GM23248 (cell line): ENCODE measurements at regions not wholly inside any gene's neighbourhood (a gene's known extent, or its start where the extent isn't known, plus 50 kb on each side); places are given as distances from the start of the nearest gene placed in this dataset.

Experiments
- DNase-seq: peaks from one replicate; pipeline ENCODE4 v3.0.0-alpha.2; 2015
- H2AFZ ChIP-seq: fragments of 200-600 bp; sonication (generic); 2 replicates; pipeline ENCODE4 v1.6.1; 2016; ENCODE audit warnings: antibody characterized with exemption
- H3F3A ChIP-seq: fragments of 200-600 bp; sonication (generic); 2 replicates; pipeline ENCODE4 v1.6.1; 2016; ENCODE audit warnings: mild to moderate bottlenecking, antibody characterized with exemption, mixed run types; ENCODE audit not compliant: insufficient read depth
- H3K27ac ChIP-seq: fragments of 200-600 bp; sonication (generic); 2 replicates; pipeline ENCODE4 v1.5.1; 2016; ENCODE audit warnings: mild to moderate bottlenecking
- H3K27me3 ChIP-seq: fragments of 200-600 bp; sonication (generic); replicated peaks from 2 replicates; pipeline ENCODE4 v1.6.1; 2016; ENCODE audit warnings: mild to moderate bottlenecking; ENCODE audit not compliant: insufficient read depth
- H3K36me3 ChIP-seq: fragments of 200-600 bp; sonication (generic); 2 replicates; pipeline ENCODE4 v1.6.1; 2016; ENCODE audit warnings: low read depth, mild to moderate bottlenecking
- H3K4me1 ChIP-seq: fragments of 200-600 bp; sonication (generic); 2 replicates; pipeline ENCODE4 v1.6.1; 2016; ENCODE audit warnings: mild to moderate bottlenecking; ENCODE audit not compliant: insufficient read depth
- H3K4me2 ChIP-seq: fragments of 200-600 bp; sonication (generic); one replicate; pipeline ENCODE4 v1.6.1; 2016; ENCODE audit warnings: mild to moderate bottlenecking; ENCODE audit not compliant: unreplicated experiment
- H3K4me3 ChIP-seq: fragments of 200-600 bp; sonication (generic); 2 replicates; pipeline ENCODE4 v1.5.1; 2016; ENCODE audit warnings: mild to moderate bottlenecking
- H3K79me2 ChIP-seq: fragments of 200-600 bp; sonication (generic); 2 replicates; pipeline ENCODE4 v1.6.1; 2016; ENCODE audit warnings: mild to moderate bottlenecking; ENCODE audit not compliant: insufficient read depth
- H3K9ac ChIP-seq: fragments of 200-600 bp; sonication (generic); 2 replicates; pipeline ENCODE4 v1.6.1; 2016; ENCODE audit warnings: mild to moderate bottlenecking
- H3K9me2 ChIP-seq: fragments of 200-600 bp; sonication (generic); 2 replicates; pipeline ENCODE4 v1.6.1; 2016; ENCODE audit warnings: mixed run types, mild to moderate bottlenecking, moderate library complexity; ENCODE audit not compliant: insufficient read depth
- H3K9me3 ChIP-seq: fragments of 200-600 bp; sonication (generic); one replicate; pipeline ENCODE4 v1.6.1; 2017; ENCODE audit warnings: low read depth
- H4K20me1 ChIP-seq: fragments of 200-600 bp; sonication (generic); 2 replicates; pipeline ENCODE4 v1.6.0; 2016; ENCODE audit not compliant: insufficient read depth
- EZH2 ChIP-seq: fragments of 200-600 bp; sonication (generic); IDR thresholded peaks from 2 replicates; pipeline ENCODE4 v1.6.1; 2018; ENCODE audit warnings: antibody characterized with exemption, mild to moderate bottlenecking; ENCODE audit not compliant: insufficient read depth, poor library complexity, severe bottlenecking
- EZH2phosphoT487 ChIP-seq: fragments of 200-600 bp; sonication (generic); IDR thresholded peaks from 2 replicates; pipeline ENCODE4 v1.6.1; 2018; ENCODE audit warnings: antibody characterized with exemption, moderate library complexity, mild to moderate bottlenecking, low read depth; ENCODE audit not compliant: insufficient read depth
- WGBS, 2 experiments: methylation state at CpG; one replicate each; pipeline ENCODE4 v1.1.6; 2015 to 2017; ENCODE audit warnings: low lambda C conversion rate in 2 of 2, low coverage in 1 of 2; ENCODE audit errors: missing lambda C conversion rate in 2 of 2; 5-methylcytosine and 5-hydroxymethylcytosine counted together
- in situ Hi-C: fragments of 300-500 bp; cut with MboI; formaldehyde crosslinking; loops from 2 replicates; pipeline ENCODE4 v1.15.0; 2020

GRCh38 chr6:50285735-50286134, 236.0 kb upstream of the DEFB112 start:
- Histone ChIP-seq H3K79me2 (no peaks in the 10 kb centered on the region), H3K27ac (no peak overlapping the region), H3K9ac (no peak overlapping the region), H3K27me3 (no peaks in the 10 kb centered on the region), H3F3A (no peaks in the 10 kb centered on the region), H3K36me3 (no peaks in the 10 kb centered on the region), H4K20me1 (no peaks in the 10 kb centered on the region), H3K4me3 (no peak overlapping the region), H3K4me1 (no peaks in the 10 kb centered on the region), H3K9me2 (no peaks in the 10 kb centered on the region), H2AFZ (no peak overlapping the region), H3K9me3 (no peaks in the 10 kb centered on the region), H3K4me2 (no peak overlapping the region)
- in situ Hi-C loops: no loop called here
- TF ChIP-seq EZH2 (no peak), EZH2phosphoT487 (no peak)
- DNase-seq: no peak
- 9 to 10% methylated on average over 2 of the region's 2 CpGs for WGBS, 2 experiments

GRCh38 chr6:50288241-50288640, 238.5 kb upstream of the DEFB112 start:
- Histone ChIP-seq H3F3A (no peaks in the 10 kb centered on the region), H3K4me1 (no peaks in the 10 kb centered on the region), H3K27ac (no peak overlapping the region), H2AFZ (no peak overlapping the region), H3K79me2 (no peaks in the 10 kb centered on the region), H4K20me1 (no peaks in the 10 kb centered on the region), H3K36me3 (no peaks in the 10 kb centered on the region), H3K27me3 (no peaks in the 10 kb centered on the region), H3K9me2 (no peaks in the 10 kb centered on the region), H3K9ac (no peak overlapping the region), H3K9me3 (no peaks in the 10 kb centered on the region), H3K4me3 (no peak overlapping the region), H3K4me2 (no peak overlapping the region)
- DNase-seq: no peak
- TF ChIP-seq EZH2: no peak
- TF ChIP-seq EZH2phosphoT487: no peak
- in situ Hi-C loops: no loop called here
- WGBS, 2 experiments: 0% methylated on average over 1 of the region's 1 CpG

DNA sequence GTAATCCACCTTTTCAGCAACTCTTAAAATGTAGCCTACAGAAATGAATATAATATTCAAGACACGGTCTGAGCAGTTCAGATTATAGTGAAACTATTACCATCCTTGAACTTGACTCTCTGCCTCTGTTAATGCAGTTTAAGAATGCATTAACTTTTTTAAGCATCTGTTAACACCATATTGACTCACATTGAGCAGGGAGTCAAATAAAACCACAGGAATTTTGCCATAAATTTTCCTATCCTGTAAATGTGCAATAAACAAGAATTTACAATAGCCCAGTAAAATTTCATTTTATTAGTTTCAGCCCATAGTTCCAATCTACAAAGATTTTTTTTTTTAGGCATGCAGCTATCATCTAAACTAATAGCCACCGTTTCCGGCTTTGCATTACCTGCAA, 239.2 kb upstream of the DEFB112 start:
- no peaks in the 10 kb centered on the region for H3K79me2 ChIP-seq
- H3K4me1 ChIP-seq: no peaks in the 10 kb centered on the region
- H3K9ac ChIP-seq: no peak overlapping the region
- H3K36me3 ChIP-seq: no peaks in the 10 kb centered on the region
- H3K4me3 ChIP-seq: no peak overlapping the region
- no peak overlapping the region for H3K4me2 ChIP-seq
- H3K9me3 ChIP-seq: no peaks in the 10 kb centered on the region
- in situ Hi-C loops: no loop called here
- no peak overlapping the region for H2AFZ ChIP-seq
- TF ChIP-seq EZH2phosphoT487 (no peak), EZH2 (no peak)
- no peak overlapping the region for H3K27ac ChIP-seq
- no peaks in the 10 kb centered on the region for H3F3A ChIP-seq
- no peak for DNase-seq
- no peaks in the 10 kb centered on the region for H3K9me2 ChIP-seq
- WGBS, 2 experiments: 10% methylated on average over 3 of the region's 3 CpGs
- H3K27me3 ChIP-seq: no peaks in the 10 kb centered on the region
- H4K20me1 ChIP-seq: no peaks in the 10 kb centered on the region

DNA sequence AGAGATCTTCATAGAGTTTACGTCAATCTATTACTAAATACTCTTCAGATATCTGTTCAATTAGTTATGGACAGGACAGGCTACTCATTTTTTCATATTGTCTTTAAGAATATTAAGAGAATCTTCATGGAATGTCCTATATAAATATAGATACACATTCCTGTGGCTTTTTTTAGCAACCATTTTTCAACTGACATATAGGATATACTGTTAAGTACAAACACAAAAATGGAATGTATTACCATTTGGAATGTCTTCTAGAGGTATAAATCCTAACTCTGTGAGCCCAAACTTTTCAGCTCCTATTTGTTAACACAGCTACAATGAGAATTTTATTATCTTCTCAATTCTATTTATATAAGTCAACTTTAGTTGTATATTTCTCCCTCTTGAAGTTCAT, 239.6 kb upstream of the DEFB112 start:
- Histone ChIP-seq H4K20me1 (no peaks in the 10 kb centered on the region), H3K27me3 (no peaks in the 10 kb centered on the region), H3K9me3 (no peaks in the 10 kb centered on the region), H3K4me2 (no peak overlapping the region), H3K9ac (no peak overlapping the region), H3K36me3 (no peaks in the 10 kb centered on the region), H3K4me1 (no peaks in the 10 kb centered on the region), H3F3A (no peaks in the 10 kb centered on the region), H2AFZ (no peak overlapping the region), H3K27ac (no peak overlapping the region), H3K4me3 (no peak overlapping the region), H3K9me2 (no peaks in the 10 kb centered on the region), H3K79me2 (no peaks in the 10 kb centered on the region)
- WGBS, 2 experiments: 13 to 22% methylated on average over 1 of the region's 1 CpG
- TF ChIP-seq EZH2: no peak
- TF ChIP-seq EZH2phosphoT487: no peak
- in situ Hi-C loops: no loop called here
- DNase-seq: no peak

- DNase-seq: no peak
- Histone ChIP-seq H3K9me2 (no peaks in the 10 kb centered on the region), H3K4me2 (no peak overlapping the region), H3K9me3 (no peaks in the 10 kb centered on the region), H2AFZ (no peak overlapping the region), H3K9ac (no peak overlapping the region), H3K27ac (no peak overlapping the region), H3K4me3 (no peak overlapping the region), H3K27me3 (no peaks in the 10 kb centered on the region), H3K36me3 (no peaks in the 10 kb centered on the region), H3K79me2 (no peaks in the 10 kb centered on the region), H3F3A (no peaks in the 10 kb centered on the region), H4K20me1 (no peaks in the 10 kb centered on the region), H3K4me1 (no peaks in the 10 kb centered on the region)
- WGBS, 2 experiments: 23 to 26% methylated on average over 2 of the region's 2 CpGs
- in situ Hi-C loops: no loop called here
- TF ChIP-seq EZH2 (no peak), EZH2phosphoT487 (no peak)
Observed at GRCh38 chr6:50301307-50301706, 251.6 kb upstream of the DEFB112 start.
